ENCODE measurements at regions not wholly inside any gene's neighbourhood (a gene's known extent, or its start where the extent isn't known, plus 50 kb on each side); places are given as distances from the start of the nearest gene placed in this dataset.

- H3K9me3 ChIP-seq, result no peaks in the 10 kb centered on the region
- H3K27me3 ChIP-seq, result no peaks in the 10 kb centered on the region
- H3K4me3 ChIP-seq, result no peak overlapping the region
- 69% methylated on average over 4 of the region's 4 CpGs for WGBS (ENCODE audit: insufficient coverage, low coverage, low lambda C conversion rate, missing lambda C conversion rate)
- H3K27ac ChIP-seq, result no peak overlapping the region
- ATAC-seq, result no peak
- intact Hi-C loops (cut with DNase I), result no loop called here
- no peak for TF ChIP-seq POLR2A (IDR thresholded peaks at IDR 0.05)
- peaks cover 0 to 2% (median 0%) of the 10 kb centered on the region in 4 donors for H3K4me1 ChIP-seq
- no peak for DNase-seq
- no peaks in the 10 kb centered on the region for H3K36me3 ChIP-seq
Measured at GRCh38 chr6:15829156-15829555, 166.3 kb upstream of the DTNBP1 start.

- intact Hi-C loops (cut with DNase I), result no loop called here
- H3K27ac ChIP-seq, result no peak overlapping the region
- WGBS (ENCODE audit: insufficient coverage, low coverage, low lambda C conversion rate, missing lambda C conversion rate), result 76% methylated on average over 5 of the region's 8 CpGs
- H3K4me1 ChIP-seq, result peaks cover 0 to 4% (median 0%) of the 10 kb centered on the region in 4 donors
- H3K9me3 ChIP-seq, result no peaks in the 10 kb centered on the region
- ATAC-seq, result no peak
- H3K36me3 ChIP-seq, result no peaks in the 10 kb centered on the region
- TF ChIP-seq POLR2A (IDR thresholded peaks at IDR 0.05), result no peak
- TF ChIP-seq, protein P1, sequence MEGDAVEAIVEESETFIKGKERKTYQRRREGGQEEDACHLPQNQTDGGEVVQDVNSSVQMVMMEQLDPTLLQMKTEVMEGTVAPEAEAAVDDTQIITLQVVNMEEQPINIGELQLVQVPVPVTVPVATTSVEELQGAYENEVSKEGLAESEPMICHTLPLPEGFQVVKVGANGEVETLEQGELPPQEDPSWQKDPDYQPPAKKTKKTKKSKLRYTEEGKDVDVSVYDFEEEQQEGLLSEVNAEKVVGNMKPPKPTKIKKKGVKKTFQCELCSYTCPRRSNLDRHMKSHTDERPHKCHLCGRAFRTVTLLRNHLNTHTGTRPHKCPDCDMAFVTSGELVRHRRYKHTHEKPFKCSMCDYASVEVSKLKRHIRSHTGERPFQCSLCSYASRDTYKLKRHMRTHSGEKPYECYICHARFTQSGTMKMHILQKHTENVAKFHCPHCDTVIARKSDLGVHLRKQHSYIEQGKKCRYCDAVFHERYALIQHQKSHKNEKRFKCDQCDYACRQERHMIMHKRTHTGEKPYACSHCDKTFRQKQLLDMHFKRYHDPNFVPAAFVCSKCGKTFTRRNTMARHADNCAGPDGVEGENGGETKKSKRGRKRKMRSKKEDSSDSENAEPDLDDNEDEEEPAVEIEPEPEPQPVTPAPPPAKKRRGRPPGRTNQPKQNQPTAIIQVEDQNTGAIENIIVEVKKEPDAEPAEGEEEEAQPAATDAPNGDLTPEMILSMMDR (IDR thresholded peaks at IDR 0.05), result no peak
- no peak for DNase-seq
- H3K27me3 ChIP-seq, result no peaks in the 10 kb centered on the region
- H3K4me3 ChIP-seq, result no peak overlapping the region
Measured at GRCh38 chr6:15827496-15828255, 164.8 kb upstream of the DTNBP1 start.

- no peaks in the 10 kb centered on the region for H3K36me3 ChIP-seq
- H3K27ac ChIP-seq, result no peak overlapping the region
- H3K4me3 ChIP-seq, result no peak overlapping the region
- 85% methylated on average over 5 of the region's 5 CpGs for WGBS (ENCODE audit: insufficient coverage, low coverage, low lambda C conversion rate, missing lambda C conversion rate)
- H3K27me3 ChIP-seq, result no peaks in the 10 kb centered on the region
- no peak for TF ChIP-seq POLR2A (IDR thresholded peaks at IDR 0.05)
- TF ChIP-seq, protein P1 (IDR thresholded peaks at IDR 0.05), result no peak
- DNase-seq (no peak), ATAC-seq (no peak)
- intact Hi-C loops (cut with DNase I), result no loop called here
- H3K4me1 ChIP-seq, result peaks cover 0 to 4% (median 0%) of the 10 kb centered on the region in 4 donors
- no peaks in the 10 kb centered on the region for H3K9me3 ChIP-seq
Measured at GRCh38 chr6:15826814-15827318, 164.0 kb upstream of the DTNBP1 start.

DNA sequence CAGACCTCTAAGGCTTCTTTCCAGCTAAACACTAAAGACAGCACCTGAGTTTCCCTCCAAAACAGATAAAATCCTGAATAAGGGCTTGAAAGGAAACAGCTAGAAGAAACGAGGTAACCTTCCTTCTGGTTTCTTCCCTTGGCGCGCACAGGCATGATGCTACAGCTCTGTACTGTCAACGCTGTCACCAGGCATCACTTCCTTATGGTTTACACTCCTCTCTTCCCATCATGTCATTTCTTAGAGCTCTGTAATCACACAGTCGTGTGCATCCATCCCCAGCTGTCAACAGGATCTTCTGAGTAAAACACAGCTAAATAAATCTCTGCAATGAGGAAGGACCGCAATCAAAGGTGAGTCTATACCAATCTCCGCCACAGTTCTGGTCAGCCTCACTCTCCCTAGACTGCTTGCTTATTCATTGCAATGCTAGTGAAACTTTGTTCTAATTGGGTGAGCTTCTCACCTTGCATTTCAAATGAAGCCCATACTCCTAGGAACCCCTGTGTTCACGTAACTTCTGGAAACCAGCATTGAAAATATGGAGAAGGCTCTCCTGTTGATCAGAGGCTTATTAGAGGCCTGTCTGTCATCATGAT lies 162.6 kb upstream of the DTNBP1 start:
- TF ChIP-seq POLR2A (IDR thresholded peaks at IDR 0.05), result no peak
- TF ChIP-seq, protein P1 (IDR thresholded peaks at IDR 0.05), result no peak
- no peak overlapping the region for H3K4me3 ChIP-seq
- no peaks in the 10 kb centered on the region for H3K27me3 ChIP-seq
- no peak overlapping the region for H3K27ac ChIP-seq
- WGBS (ENCODE audit: insufficient coverage, low coverage, low lambda C conversion rate, missing lambda C conversion rate), result 78% methylated on average over 8 of the region's 8 CpGs
- peaks cover 0 to 4% (median 0%) of the 10 kb centered on the region in 4 donors for H3K4me1 ChIP-seq
- DNase-seq (no peak), ATAC-seq (no peak)
- H3K36me3 ChIP-seq, result no peaks in the 10 kb centered on the region
- intact Hi-C loops (cut with DNase I), result no loop called here
- H3K9me3 ChIP-seq, result no peaks in the 10 kb centered on the region

GRCh38 chr6:15824811-15825210 lies 162.0 kb upstream of the DTNBP1 start:
- intact Hi-C loops (cut with DNase I), result no loop called here
- H3K27me3 ChIP-seq, result no peaks in the 10 kb centered on the region
- 69% methylated on average over 5 of the region's 5 CpGs for WGBS (ENCODE audit: insufficient coverage, low coverage, low lambda C conversion rate, missing lambda C conversion rate)
- TF ChIP-seq, protein P1 (IDR thresholded peaks at IDR 0.05), result no peak
- no peak for TF ChIP-seq POLR2A (IDR thresholded peaks at IDR 0.05)
- H3K4me1 ChIP-seq, result peaks cover 0 to 4% (median 0%) of the 10 kb centered on the region in 4 donors
- no peaks in the 10 kb centered on the region for H3K36me3 ChIP-seq
- no peak overlapping the region for H3K27ac ChIP-seq
- DNase-seq (no peak), ATAC-seq (no peak)
- no peak overlapping the region for H3K4me3 ChIP-seq
- H3K9me3 ChIP-seq, result no peaks in the 10 kb centered on the region

Measured in right lobe of liver (tissue), 6 donors.